HL-60 (cell line): ENCODE measurements at regions not wholly inside any gene's neighbourhood (a gene's known extent, or its start where the extent isn't known, plus 50 kb on each side); places are given as distances from the start of the nearest gene placed in this dataset.

ENCODE experiments used
- DNase-seq, 2 experiments: peaks; one replicate each; pipeline ENCODE4 v3.0.0-alpha.2; 2010 to 2020; ENCODE audit warnings: low read depth in 1 of 2, low spot score in 1 of 2
- H3K27ac ChIP-seq: fragments of 250-450 bp; sonication (Bioruptor Pico); replicated peaks from 2 replicates; pipeline ENCODE4 v1.5.1; 2020; ENCODE audit warnings: mild to moderate bottlenecking, moderate library complexity
- H3K27me3 ChIP-seq: fragments of 250-450 bp; sonication (Bioruptor Pico); 2 replicates; pipeline ENCODE4 v1.5.1; 2021; ENCODE audit warnings: mild to moderate bottlenecking, moderate library complexity; ENCODE audit not compliant: insufficient read depth, poor library complexity, severe bottlenecking
- H3K4me3 ChIP-seq: replicated peaks from 2 replicates; pipeline ENCODE4 v1.5.1; 2011; ENCODE audit warnings: mild to moderate bottlenecking, control low read depth, low read length; ENCODE audit not compliant: insufficient read depth
- CTCF ChIP-seq: IDR thresholded peaks from one replicate; pipeline ENCODE4 v1.5.1; 2011; ENCODE audit warnings: low read length, control low read depth, inconsistent platforms; ENCODE audit not compliant: insufficient read depth
- GABPA ChIP-seq: IDR thresholded peaks from 2 replicates; pipeline ENCODE4 v1.6.1; 2012; ENCODE audit warnings: low read depth
- POLR2AphosphoS5 ChIP-seq: IDR thresholded peaks from 2 replicates; pipeline ENCODE4 v1.6.1; 2012; ENCODE audit warnings: low read depth
- REST ChIP-seq: IDR thresholded peaks from 2 replicates; pipeline ENCODE4 v1.6.1; 2012; ENCODE audit warnings: low read depth; ENCODE audit not compliant: insufficient replicate concordance
- SPI1 ChIP-seq: IDR thresholded peaks from 2 replicates; pipeline ENCODE4 v1.6.1; 2012; ENCODE audit warnings: low read depth, mild to moderate bottlenecking, borderline replicate concordance

GRCh38 chrX:25207803-25208475, 192.2 kb upstream of the ARX start:
- Histone ChIP-seq H3K27me3 (no peaks in the 10 kb centered on the region), H3K4me3 (no peak overlapping the region), H3K27ac (no peak overlapping the region)
- TF ChIP-seq GABPA (no peak), SPI1 (no peak), POLR2AphosphoS5 (no peak), REST (no peak), CTCF (no peak)
- DNase-seq: no peak

DNA sequence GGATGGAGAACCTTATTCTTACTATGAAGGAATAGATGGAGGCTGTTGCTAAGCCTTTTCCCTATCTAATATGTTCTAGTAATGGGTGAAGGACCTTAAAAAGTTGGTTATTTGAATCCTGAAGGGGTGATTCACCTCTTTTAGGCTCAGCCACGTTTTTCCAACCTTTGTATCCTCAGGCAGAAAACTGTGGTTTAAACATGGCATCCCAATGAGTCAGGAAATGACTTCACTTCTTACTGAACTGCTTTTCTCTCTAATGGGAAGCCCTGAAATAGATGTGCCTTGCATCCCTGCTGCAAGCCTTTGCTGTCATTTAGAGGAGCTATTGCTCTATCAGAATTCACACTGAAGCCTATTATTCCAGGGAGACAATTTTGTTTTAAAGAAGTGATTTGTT, 191.0 kb upstream of the ARX start:
- Histone ChIP-seq H3K27me3 (no peaks in the 10 kb centered on the region), H3K4me3 (no peak overlapping the region), H3K27ac (no peak overlapping the region)
- DNase-seq: no peak
- no peak for TF ChIP-seq CTCF
- TF ChIP-seq GABPA: no peak
- no peak for TF ChIP-seq REST
- TF ChIP-seq SPI1: no peak
- TF ChIP-seq POLR2AphosphoS5: no peak

DNA sequence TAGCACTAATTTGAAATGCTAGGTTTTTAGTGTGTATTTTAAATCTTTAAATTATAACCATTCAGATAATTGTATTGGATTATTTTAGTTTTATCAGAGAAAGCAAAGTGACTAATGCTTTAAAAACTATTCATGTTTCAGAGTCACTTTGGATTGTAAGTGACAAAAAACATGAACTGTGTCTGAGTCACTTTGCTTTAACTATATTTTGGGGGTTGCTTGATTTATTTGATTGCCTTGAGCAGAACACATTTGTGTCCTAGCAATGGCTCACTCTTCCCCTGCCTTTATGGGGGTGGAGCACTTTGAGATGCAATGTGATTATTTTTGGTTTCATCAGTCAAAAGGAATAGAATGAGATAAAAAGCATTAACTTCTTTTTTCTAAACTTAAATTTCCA, 188.4 kb upstream of the ARX start:
- no peak overlapping the region for H3K4me3 ChIP-seq
- TF ChIP-seq CTCF: no peak
- TF ChIP-seq GABPA: no peak
- no peak for TF ChIP-seq POLR2AphosphoS5
- TF ChIP-seq SPI1: no peak
- TF ChIP-seq REST: no peak
- no peak overlapping the region for H3K27ac ChIP-seq
- no peak for DNase-seq
- H3K27me3 ChIP-seq: no peaks in the 10 kb centered on the region
